Stimulated activated CD4-positive, alpha-beta T cell treated with anti-CD3 and anti-CD28 coated beads, Interleukin-4, amount 100 ng/mL, for 1 hour (primary cell): ENCODE measurements at regions not wholly inside any gene's neighbourhood (a gene's known extent, or its start where the extent isn't known, plus 50 kb on each side); places are given as distances from the start of the nearest gene placed in this dataset.
"Not testable (repeated sequence)": the region's sequence is repeated elsewhere in the genome, so short reads cannot be mapped to it uniquely, and the experiment has no call there.

Experiments
- DNase-seq: peaks from one replicate; pipeline ENCODE4 v3.0.0-alpha.2; 2020

GRCh38 chr3:10628891-10629670, 123.7 kb upstream of the ATP2B2 start:
- no peak for DNase-seq

- DNase-seq = no peak
These were observed 124.3 kb upstream of the ATP2B2 start for GRCh38 chr3:10629671-10630040.

- DNase-seq = no peak
These were observed 125.8 kb upstream of the ATP2B2 start for GRCh38 chr3:10631224-10631623.

GRCh38 chr3:10632125-10632524, 126.7 kb upstream of the ATP2B2 start:
- no peak for DNase-seq

- no peak for DNase-seq
These were observed 127.4 kb upstream of the ATP2B2 start for GRCh38 chr3:10632741-10633140.

GRCh38 chr3:10635446-10636076, 130.2 kb upstream of the ATP2B2 start:
- no peak for DNase-seq

GRCh38 chr3:10637342-10637741, 132.0 kb upstream of the ATP2B2 start:
- DNase-seq = no peak

GRCh38 chr3:10638466-10638865, 133.1 kb upstream of the ATP2B2 start:
- no peak for DNase-seq

GRCh38 chr3:10641760-10642159, 136.4 kb upstream of the ATP2B2 start:
- no peak for DNase-seq

GRCh38 chr3:10644189-10644588, 138.8 kb upstream of the ATP2B2 start:
- no peak for DNase-seq

GRCh38 chr3:10645800-10646199, 140.4 kb upstream of the ATP2B2 start:
- no peak for DNase-seq

GRCh38 chr3:10646531-10647335, 141.3 kb upstream of the ATP2B2 start:
- DNase-seq = no peak

- DNase-seq = no peak
These were observed 142.0 kb upstream of the ATP2B2 start for GRCh38 chr3:10647376-10647775.

- DNase-seq = no peak
These were observed 142.8 kb upstream of the ATP2B2 start for GRCh38 chr3:10648181-10648580.

- DNase-seq = not testable (repeated sequence)
These were observed 144.1 kb upstream of the ATP2B2 start for GRCh38 chr3:10649463-10649862.

- no peak for DNase-seq
These were observed 146.1 kb upstream of the ATP2B2 start for GRCh38 chr3:10651506-10651905.

GRCh38 chr3:10653241-10653640, 147.9 kb upstream of the ATP2B2 start:
- no peak for DNase-seq

- no peak for DNase-seq
These were observed 148.7 kb upstream of the ATP2B2 start for GRCh38 chr3:10653866-10654611.

- DNase-seq = no peak
These were observed 149.7 kb upstream of the ATP2B2 start for GRCh38 chr3:10655105-10655504.

GRCh38 chr3:10657339-10657738, 152.0 kb upstream of the ATP2B2 start:
- not testable (repeated sequence) for DNase-seq

- no peak for DNase-seq
These were observed 150.4 kb upstream of the SLC6A11 start for GRCh38 chr3:10665592-10665991.

- DNase-seq = no peak
These were observed 149.4 kb upstream of the SLC6A11 start for GRCh38 chr3:10666621-10667020.

GRCh38 chr3:10667269-10667668, 148.8 kb upstream of the SLC6A11 start:
- DNase-seq = no peak
